H9 (cell line): ENCODE measurements at regions not wholly inside any gene's neighbourhood (a gene's known extent, or its start where the extent isn't known, plus 50 kb on each side); places are given as distances from the start of the nearest gene placed in this dataset.
"Not testable (repeated sequence)": the region's sequence is repeated elsewhere in the genome, so short reads cannot be mapped to it uniquely, and the experiment has no call there.

Source experiments
- DNase-seq: peaks from one replicate; pipeline ENCODE4 v3.0.0-alpha.2; 2017
- H2AFZ ChIP-seq: one replicate; pipeline ENCODE4 v1.6.1; 2013; ENCODE audit warnings: mild to moderate bottlenecking, low read length, control low read depth, moderate library complexity
- H2AK5ac ChIP-seq: 2 replicates; pipeline ENCODE4 v1.6.1; 2013; ENCODE audit warnings: low read length, control low read depth, mixed read lengths; ENCODE audit not compliant: insufficient read length
- H2BK120ac ChIP-seq: one replicate; pipeline ENCODE4 v1.6.1; 2013; ENCODE audit warnings: low read depth, mild to moderate bottlenecking, low read length, control low read depth, inconsistent platforms; ENCODE audit not compliant: poor library complexity, severe bottlenecking
- H2BK12ac ChIP-seq: 2 replicates; pipeline ENCODE4 v1.6.1; 2013; ENCODE audit warnings: low read length, control low read depth, mixed read lengths, low read depth; ENCODE audit not compliant: insufficient read length
- H2BK15ac ChIP-seq: 2 replicates; pipeline ENCODE4 v1.6.1; 2013; ENCODE audit warnings: low read depth, low read length, control low read depth
- H2BK20ac ChIP-seq: one replicate; pipeline ENCODE4 v1.6.1; 2013; ENCODE audit warnings: low read depth, mild to moderate bottlenecking, low read length, control low read depth, inconsistent platforms; ENCODE audit not compliant: poor library complexity, severe bottlenecking
- H2BK5ac ChIP-seq: 2 replicates; pipeline ENCODE4 v1.6.1; 2013; ENCODE audit warnings: low read length, control low read depth, mixed read lengths; ENCODE audit not compliant: insufficient read length
- H3K14ac ChIP-seq: 2 replicates; pipeline ENCODE4 v1.6.1; 2013; ENCODE audit warnings: low read length, control low read depth; ENCODE audit not compliant: insufficient read depth
- H3K18ac ChIP-seq: 2 replicates; pipeline ENCODE4 v1.6.1; 2013; ENCODE audit warnings: low read depth, mild to moderate bottlenecking, mixed read lengths, low read length, control low read depth; ENCODE audit not compliant: insufficient read length
- H3K23ac ChIP-seq: 2 replicates; pipeline ENCODE4 v1.6.1; 2013; ENCODE audit warnings: low read length, control low read depth, mixed read lengths, low read depth; ENCODE audit not compliant: insufficient read length
- H3K23me2 ChIP-seq: 2 replicates; pipeline ENCODE4 v1.6.1; 2013; ENCODE audit warnings: low read depth, mild to moderate bottlenecking, mixed read lengths, low read length, control low read depth; ENCODE audit not compliant: insufficient read length, poor library complexity, severe bottlenecking
- H3K27ac ChIP-seq: 2 replicates; pipeline ENCODE4 v1.5.1; 2013; ENCODE audit warnings: low read length, control low read depth, mixed read lengths, low read depth; ENCODE audit not compliant: insufficient read length
- H3K27me3 ChIP-seq: 2 replicates; pipeline ENCODE4 v1.6.1; 2013; ENCODE audit warnings: low read length, control low read depth, inconsistent platforms; ENCODE audit not compliant: insufficient read depth
- H3K4ac ChIP-seq: 2 replicates; pipeline ENCODE4 v1.6.1; 2013; ENCODE audit warnings: low read depth, mild to moderate bottlenecking, control low read depth, inconsistent platforms, low read length, moderate library complexity
- H3K4me1 ChIP-seq: 2 replicates; pipeline ENCODE4 v1.6.1; 2013; ENCODE audit warnings: low read length, control low read depth, inconsistent platforms; ENCODE audit not compliant: insufficient read depth
- H3K4me2 ChIP-seq: 2 replicates; pipeline ENCODE4 v1.6.1; 2013; ENCODE audit warnings: low read length, control low read depth, mixed read lengths; ENCODE audit not compliant: insufficient read length, insufficient read depth
- H3K56ac ChIP-seq: 2 replicates; pipeline ENCODE4 v1.6.1; 2013; ENCODE audit warnings: low read depth, mild to moderate bottlenecking, mixed read lengths, low read length, control low read depth; ENCODE audit not compliant: insufficient read length
- H3K79me1 ChIP-seq: 2 replicates; pipeline ENCODE4 v1.6.1; 2013; ENCODE audit warnings: low read depth, mild to moderate bottlenecking, moderate library complexity, low read length, control low read depth, inconsistent platforms; ENCODE audit not compliant: insufficient read depth, poor library complexity, severe bottlenecking
- H3K79me2 ChIP-seq: 2 replicates; pipeline ENCODE4 v1.6.1; 2013; ENCODE audit warnings: low read length, control low read depth, inconsistent platforms; ENCODE audit not compliant: insufficient read depth
- H3K9ac ChIP-seq: 2 replicates; pipeline ENCODE4 v1.6.1; 2013; ENCODE audit warnings: low read length, control low read depth, mixed read lengths; ENCODE audit not compliant: insufficient read length; ENCODE audit errors: extremely low read depth
- H3K9me3 ChIP-seq: one replicate; pipeline ENCODE4 v1.6.1; 2013; ENCODE audit warnings: low read depth, low read length, inconsistent platforms; ENCODE audit not compliant: control insufficient read depth
- H3T11ph ChIP-seq: one replicate; pipeline ENCODE4 v1.6.1; 2013; ENCODE audit warnings: mild to moderate bottlenecking, low read length, control low read depth, inconsistent platforms
- H4K20me1 ChIP-seq: one replicate; pipeline ENCODE4 v1.6.1; 2013; ENCODE audit not compliant: control insufficient read depth, insufficient read length, insufficient read depth
- H4K5ac ChIP-seq: 2 replicates; pipeline ENCODE4 v1.6.1; 2013; ENCODE audit warnings: low read depth, mild to moderate bottlenecking, mixed read lengths, low read length, control low read depth; ENCODE audit not compliant: insufficient read length
- H4K8ac ChIP-seq: replicated peaks from 2 replicates; pipeline ENCODE4 v1.6.1; 2013; ENCODE audit warnings: low read length, control low read depth, mixed read lengths, low read depth; ENCODE audit not compliant: insufficient read length
- H4K91ac ChIP-seq: 2 replicates; pipeline ENCODE4 v1.6.1; 2013; ENCODE audit warnings: low read depth, mild to moderate bottlenecking, moderate library complexity, mixed read lengths, low read length, control low read depth; ENCODE audit not compliant: insufficient read length
- H3K27ac Mint-ChIP-seq, 3 experiments: 2 replicates in 2 of 3; 3 replicates in 1 of 3; pipeline ENCODE4 v1.8.0; 2020 to 2021; ENCODE audit warnings: mixed read lengths in 3 of 3, mild to moderate bottlenecking in 1 of 3, moderate library complexity in 1 of 3
- H3K27me3 Mint-ChIP-seq: 2 replicates; pipeline ENCODE4 v1.8.0; 2021; ENCODE audit warnings: low read depth, mild to moderate bottlenecking, moderate library complexity, mixed read lengths
- H3K36me3 Mint-ChIP-seq, 3 experiments: 2 replicates in 2 of 3; 3 replicates in 1 of 3; pipeline ENCODE4 v1.8.0; 2020 to 2021; ENCODE audit warnings: low read depth in 3 of 3, mixed read lengths in 3 of 3; ENCODE audit not compliant: insufficient read depth in 1 of 3
- H3K4me1 Mint-ChIP-seq, 2 experiments: 2 replicates each; pipeline ENCODE4 v1.8.0; 2020; ENCODE audit warnings: mixed read lengths in 2 of 2
- H3K4me3 Mint-ChIP-seq, 2 experiments: 2 replicates in 1 of 2; 3 replicates in 1 of 2; pipeline ENCODE4 v1.8.0; 2020 to 2021; ENCODE audit warnings: mild to moderate bottlenecking in 2 of 2, mixed read lengths in 2 of 2, moderate library complexity in 1 of 2
- H3K9me3 Mint-ChIP-seq, 2 experiments: 2 replicates in 1 of 2; 3 replicates in 1 of 2; pipeline ENCODE4 v1.8.0; 2020; ENCODE audit warnings: mild to moderate bottlenecking in 2 of 2, mixed read lengths in 2 of 2, moderate library complexity in 1 of 2
- CTCF ChIP-seq: fragments of 200-600 bp; sonication (generic); conservative IDR thresholded peaks from 3 replicates; pipeline ENCODE4 v1.8.0; 2021; ENCODE audit warnings: antibody characterized with exemption, mild to moderate bottlenecking
- WGBS: extraction: QIAGEN DNeasy Blood & Tissue Kit; methylation state at CpG from one replicate; pipeline ENCODE4 v1.1.7; 2013; ENCODE audit warnings: missing lambda C conversion rate, low lambda C conversion rate, mixed read lengths; ENCODE audit not compliant: insufficient read length; ENCODE audit errors: extremely low coverage; 5-methylcytosine and 5-hydroxymethylcytosine counted together

- H3K9ac ChIP-seq, H3K27ac ChIP-seq, H4K20me1 ChIP-seq, H3K56ac ChIP-seq, H4K8ac ChIP-seq, H3K4me3 Mint-ChIP-seq, H3K14ac ChIP-seq, H3K79me1 ChIP-seq, H2BK20ac ChIP-seq, H3K4me1 ChIP-seq, H3K4me2 ChIP-seq, H2BK120ac ChIP-seq, H2BK5ac ChIP-seq, H3K9me3 Mint-ChIP-seq, H3T11ph ChIP-seq, H3K18ac ChIP-seq, H3K79me2 ChIP-seq, H2AFZ ChIP-seq, H4K5ac ChIP-seq, H2AK5ac ChIP-seq, H3K23ac ChIP-seq, DNase-seq, H3K36me3 Mint-ChIP-seq, H3K27me3 Mint-ChIP-seq, H3K9me3 ChIP-seq, H3K27ac Mint-ChIP-seq, H2BK12ac ChIP-seq, H4K91ac ChIP-seq, H3K27me3 ChIP-seq, H3K4ac ChIP-seq, H2BK15ac ChIP-seq, H3K23me2 ChIP-seq: not testable (repeated sequence)
- WGBS = no CpG with 5 or more reads among the region's 5 CpGs
- peak; percentile 47; the same call in 1 of the 3 replicates for TF ChIP-seq CTCF
- H3K4me1 Mint-ChIP-seq = peaks cover 25 to 28% of the 10 kb centered on the region in 2 experiments
These were observed 49.9 kb upstream of the MSMB start for GRCh38 chr10:46095943-46096342.
